HepG2 (cell line): ENCODE measurements at regions not wholly inside any gene's neighbourhood (a gene's known extent, or its start where the extent isn't known, plus 50 kb on each side); places are given as distances from the start of the nearest gene placed in this dataset.

Experiments
- ATAC-seq: fragments of 200-7000 bp; cut with Tn5 transposase; 3 replicates; pipeline ENCODE4 v1.9.1; 2020; ENCODE audit warnings: mild to moderate bottlenecking, moderate library complexity
- BruUV-seq: library from RNA; stranded (reverse); fragments of 400-500 nt; replicated peaks from 2 replicates; lab custom pipeline; 2021; lab: Mats Ljungman, UMichigan
- CTCF ChIA-PET: fragments of 300-600 bp; formaldehyde crosslinking; extraction: SDS; loops from one replicate; lab custom pipeline; 2021; ENCODE audit warnings: low total read pairs, inconsistent platforms, low intra/inter-chr PET ratio; lab: Yijun Ruan, JAX
- POLR2A ChIA-PET: fragments of 350-600 bp; sonication (Branson Sonifier 250); formaldehyde crosslinking; loops from one replicate; lab custom pipeline; 2020; ENCODE audit warnings: antibody characterized with exemption, inconsistent platforms; lab: Yijun Ruan, JAX
- DNase-seq: peaks from one replicate; pipeline ENCODE4 v3.0.0-alpha.2; 2015; ENCODE audit warnings: low spot score
- FAIRE-seq: peaks from 3 replicates; lab custom pipeline; 2011; peaks lifted over from hg19 to GRCh38; lab: Jason Lieb, UNC
- H2AFZ ChIP-seq: one replicate; pipeline ENCODE4 v1.6.1; 2011; ENCODE audit warnings: low read length, inconsistent platforms
- H3K27ac ChIP-seq: fragments of 300-600 bp; 3 replicates; pipeline ENCODE4 v1.8.0; 2011; ENCODE audit warnings: mixed run types, mild to moderate bottlenecking, mixed read lengths, low read length, inconsistent platforms; ENCODE audit not compliant: insufficient read depth; ENCODE audit errors: extremely low read length
- H3K27me3 ChIP-seq, 2 experiments: fragments of 200-600 bp in 1 of 2; 2 replicates in 1 of 2; 3 replicates in 1 of 2; pipeline versions ENCODE4 v1.6.0 to v1.8.0; 2011; ENCODE audit warnings: low read length in 2 of 2, mild to moderate bottlenecking in 2 of 2, moderate library complexity in 2 of 2, inconsistent platforms in 1 of 2; ENCODE audit not compliant: insufficient read depth in 2 of 2, control insufficient read depth in 1 of 2
- H3K36me3 ChIP-seq, 2 experiments: fragments of 200-600 bp in 1 of 2; replicated peaks in 1 of 2; 2 replicates in 1 of 2; 3 replicates in 1 of 2; pipeline versions ENCODE4 v1.5.1 to v1.8.0; 2011; ENCODE audit warnings: low read length in 2 of 2, inconsistent platforms in 1 of 2; ENCODE audit not compliant: insufficient read depth in 2 of 2, control insufficient read depth in 1 of 2
- H3K4me1 ChIP-seq: 2 replicates; pipeline ENCODE4 v1.5.1; 2012; ENCODE audit warnings: low read length, inconsistent platforms; ENCODE audit not compliant: insufficient read depth
- H3K4me2 ChIP-seq: 2 replicates; pipeline ENCODE4 v1.6.0; 2011; ENCODE audit warnings: low read depth, low read length, inconsistent platforms
- H3K4me3 ChIP-seq, 3 experiments: fragments of 200-600 bp in 1 of 3; sonication (generic), shearing (Covaris generic) in 1 of 3; replicated peaks in 1 of 3; 2 replicates each; pipeline ENCODE4 v1.5.1; 2011 to 2016; ENCODE audit warnings: low read length in 3 of 3, inconsistent platforms in 2 of 3, low read depth in 2 of 3, mild to moderate bottlenecking in 2 of 3, control low read depth in 1 of 3, mixed read lengths in 1 of 3; ENCODE audit not compliant: insufficient read depth in 1 of 3
- H3K79me2 ChIP-seq: one replicate; pipeline ENCODE4 v1.6.1; 2011; ENCODE audit warnings: low read length, inconsistent platforms; ENCODE audit not compliant: insufficient read depth
- H3K9ac ChIP-seq: 2 replicates; pipeline ENCODE4 v1.6.0; 2011; ENCODE audit warnings: mild to moderate bottlenecking, low read depth, low read length, inconsistent platforms; ENCODE audit not compliant: insufficient read depth
- H3K9me3 ChIP-seq: 2 replicates; pipeline ENCODE4 v1.5.1; 2012; ENCODE audit warnings: mild to moderate bottlenecking, low read length
- H4K20me1 ChIP-seq: 2 replicates; pipeline ENCODE4 v1.6.0; 2011; ENCODE audit warnings: inconsistent platforms, mild to moderate bottlenecking, low read length, moderate library complexity; ENCODE audit not compliant: insufficient read depth
- AKAP8 ChIP-seq: sonication (generic); formaldehyde crosslinking; IDR thresholded peaks from 2 replicates; pipeline ENCODE4 v1.5.1; 2020; ENCODE audit warnings: mild to moderate bottlenecking, missing genetic modification reagents
- DR1 ChIP-seq: sonication (generic); formaldehyde crosslinking; IDR thresholded peaks from 2 replicates; pipeline ENCODE4 v1.8.0; 2021; ENCODE audit warnings: mild to moderate bottlenecking, missing genetic modification reagents, inconsistent platforms
- FOXM1 ChIP-seq: sonication (generic); formaldehyde crosslinking; IDR thresholded peaks from 2 replicates; pipeline ENCODE4 v1.5.0; 2020; ENCODE audit warnings: missing genetic modification reagents
- HHEX ChIP-seq: IDR thresholded peaks from 2 replicates; pipeline ENCODE4 v1.6.1; 2016; ENCODE audit warnings: control low read depth
- MTF1 ChIP-seq: sonication (generic); formaldehyde crosslinking; IDR thresholded peaks from 2 replicates; pipeline ENCODE4 v1.5.0; 2020; ENCODE audit warnings: missing genetic modification reagents
- NCOA1 ChIP-seq: sonication (generic); formaldehyde crosslinking; IDR thresholded peaks from 2 replicates; pipeline ENCODE4 v1.9.0; 2021; ENCODE audit warnings: missing genetic modification reagents
- NFIC ChIP-seq: IDR thresholded peaks from 2 replicates; pipeline ENCODE4 v1.6.1; 2012; ENCODE audit warnings: mild to moderate bottlenecking, low read length, inconsistent platforms
- PATZ1 ChIP-seq: sonication (generic); formaldehyde crosslinking; IDR thresholded peaks from 2 replicates; pipeline ENCODE4 v1.4.0; 2020; ENCODE audit warnings: missing genetic modification reagents
- SNRNP70 ChIP-seq: fragments of 200-400 bp; formaldehyde crosslinking; IDR thresholded peaks from 2 replicates; pipeline ENCODE4 v1.6.1; 2017; ENCODE audit warnings: mild to moderate bottlenecking, low read depth, low read length, moderate library complexity
- SRSF1 ChIP-seq: fragments of 200-400 bp; formaldehyde crosslinking; optimal IDR thresholded peaks from 2 replicates; pipeline ENCODE3; 2017; ENCODE audit warnings: mild to moderate bottlenecking, low read depth, low read length, moderate library complexity
- ZFP62 ChIP-seq: sonication (generic); formaldehyde crosslinking; IDR thresholded peaks from 2 replicates; pipeline ENCODE4 v1.4.0; 2020; ENCODE audit warnings: missing genetic modification reagents
- ZNF333 ChIP-seq: sonication (generic); formaldehyde crosslinking; IDR thresholded peaks from 2 replicates; pipeline ENCODE4 v1.4.0; 2020; ENCODE audit warnings: mild to moderate bottlenecking, missing genetic modification reagents, borderline replicate concordance
- ZSCAN9 ChIP-seq: IDR thresholded peaks from 2 replicates; pipeline ENCODE4 v1.6.1; 2016; ENCODE audit warnings: borderline replicate concordance
- WGBS: methylation state at CpG from one replicate; pipeline ENCODE4 v1.1.6; 2017; ENCODE audit warnings: low lambda C conversion rate; 5-methylcytosine and 5-hydroxymethylcytosine counted together
- in situ Hi-C: cut with HindIII; loops from 2 replicates; pipeline ENCODE4 v1.10.0; 2017; ENCODE audit warnings: low pct_unique_long_range_greater_than_20kb; ENCODE audit not compliant: extremely low pct_ligation_motif_present
- intact Hi-C: fragments of 100-400 bp; cut with micrococcal nuclease; formaldehyde crosslinking; loops from one replicate; pipeline ENCODE4 v1.10.0; 2022; ENCODE audit not compliant: unreplicated experiment
- TF ChIP-seq, protein P1 (sequence below): sonication (generic); formaldehyde crosslinking; IDR thresholded peaks from 2 replicates; pipeline ENCODE4 v1.4.0; 2020; ENCODE audit warnings: mild to moderate bottlenecking, missing genetic modification reagents

DNA sequence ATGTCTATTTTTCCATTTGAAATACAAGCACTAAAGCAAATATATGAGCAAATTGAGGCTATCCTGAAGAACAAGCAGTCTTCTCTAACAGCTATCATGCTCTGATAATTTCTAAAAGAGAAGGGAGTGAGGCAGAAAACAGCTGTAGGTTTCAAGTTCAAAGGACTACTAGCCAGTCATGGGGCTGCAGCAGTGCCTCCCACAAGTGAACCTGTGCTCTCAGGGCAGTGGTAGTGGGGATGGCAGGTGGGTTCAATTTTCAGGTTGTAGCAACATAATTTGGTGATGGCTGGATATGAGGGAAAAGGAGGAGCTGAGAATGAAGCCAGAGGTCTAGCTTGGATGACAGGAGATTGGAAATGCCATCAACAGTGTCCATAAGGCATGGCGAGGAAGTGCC is 93.5 kb upstream of the ARHGAP20 start:
- TF ChIP-seq FOXM1 (CRISPR knock-in tag) (no peak), NFIC (no peak), AKAP8 (CRISPR knock-in tag) (no peak), MTF1 (CRISPR knock-in tag) (no peak), SRSF1 (no peak)
- TF ChIP-seq, protein P1, sequence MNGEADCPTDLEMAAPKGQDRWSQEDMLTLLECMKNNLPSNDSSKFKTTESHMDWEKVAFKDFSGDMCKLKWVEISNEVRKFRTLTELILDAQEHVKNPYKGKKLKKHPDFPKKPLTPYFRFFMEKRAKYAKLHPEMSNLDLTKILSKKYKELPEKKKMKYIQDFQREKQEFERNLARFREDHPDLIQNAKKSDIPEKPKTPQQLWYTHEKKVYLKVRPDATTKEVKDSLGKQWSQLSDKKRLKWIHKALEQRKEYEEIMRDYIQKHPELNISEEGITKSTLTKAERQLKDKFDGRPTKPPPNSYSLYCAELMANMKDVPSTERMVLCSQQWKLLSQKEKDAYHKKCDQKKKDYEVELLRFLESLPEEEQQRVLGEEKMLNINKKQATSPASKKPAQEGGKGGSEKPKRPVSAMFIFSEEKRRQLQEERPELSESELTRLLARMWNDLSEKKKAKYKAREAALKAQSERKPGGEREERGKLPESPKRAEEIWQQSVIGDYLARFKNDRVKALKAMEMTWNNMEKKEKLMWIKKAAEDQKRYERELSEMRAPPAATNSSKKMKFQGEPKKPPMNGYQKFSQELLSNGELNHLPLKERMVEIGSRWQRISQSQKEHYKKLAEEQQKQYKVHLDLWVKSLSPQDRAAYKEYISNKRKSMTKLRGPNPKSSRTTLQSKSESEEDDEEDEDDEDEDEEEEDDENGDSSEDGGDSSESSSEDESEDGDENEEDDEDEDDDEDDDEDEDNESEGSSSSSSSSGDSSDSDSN (CRISPR knock-in tag) = no peak
- H3K27me3 ChIP-seq = no peaks in the 10 kb centered on the region
- in situ Hi-C loops = no loop called here
- H3K4me1 ChIP-seq = no peaks in the 10 kb centered on the region
- H3K4me3 ChIP-seq = no peak overlapping the region
- ChIA-PET CTCF (no interaction called here), POLR2A (no interaction called here)
- WGBS = 60% methylated on average over 1 of the region's 1 CpG
- no peak overlapping the region for H3K9ac ChIP-seq
- no peaks in the 10 kb centered on the region for H3K9me3 ChIP-seq
- no peak overlapping the region for H3K4me2 ChIP-seq
- H2AFZ ChIP-seq = no peak overlapping the region
- H4K20me1 ChIP-seq = no peaks in the 10 kb centered on the region
- ATAC-seq = no peak
- no peak for DNase-seq
- FAIRE-seq = no peak
- BruUV-seq = no TSS peak
- H3K27ac ChIP-seq = no peak overlapping the region
- intact Hi-C loops = no loop called here
- no peaks in the 10 kb centered on the region for H3K36me3 ChIP-seq
- H3K79me2 ChIP-seq = no peaks in the 10 kb centered on the region

GRCh38 chr11:110802162-110802561 is 89.9 kb upstream of the ARHGAP20 start:
- DNase-seq (no peak), ATAC-seq (no peak), FAIRE-seq (no peak)
- H3K27me3 ChIP-seq = no peaks in the 10 kb centered on the region
- CTCF ChIA-PET = no interaction called here
- POLR2A ChIA-PET = no interaction called here
- intact Hi-C loops (no loop called here), in situ Hi-C loops (no loop called here)
- H4K20me1 ChIP-seq = no peaks in the 10 kb centered on the region
- H3K4me1 ChIP-seq = no peaks in the 10 kb centered on the region
- H3K4me3 ChIP-seq = no peak overlapping the region
- no TSS peak for BruUV-seq
- no peaks in the 10 kb centered on the region for H3K79me2 ChIP-seq
- no peaks in the 10 kb centered on the region for H3K36me3 ChIP-seq
- H2AFZ ChIP-seq = no peak overlapping the region
- H3K4me2 ChIP-seq = no peak overlapping the region
- H3K9me3 ChIP-seq = no peaks in the 10 kb centered on the region
- no peak overlapping the region for H3K27ac ChIP-seq
- TF ChIP-seq SNRNP70 (no peak), NCOA1 (CRISPR knock-in tag) (no peak), DR1 (CRISPR knock-in tag) (no peak), HHEX (CRISPR knock-in tag) (no peak), PATZ1 (CRISPR knock-in tag) (no peak), ZFP62 (CRISPR knock-in tag) (no peak), ZNF333 (CRISPR knock-in tag) (no peak), ZSCAN9 (CRISPR knock-in tag) (no peak)
- no peak overlapping the region for H3K9ac ChIP-seq
- 8% methylated on average over 2 of the region's 2 CpGs for WGBS
